Loucy (cell line): ENCODE measurements at regions not wholly inside any gene's neighbourhood (a gene's known extent, or its start where the extent isn't known, plus 50 kb on each side); places are given as distances from the start of the nearest gene placed in this dataset.

ENCODE experiments used
- EZH2phosphoT487 ChIP-seq: fragments of 200-600 bp; IDR thresholded peaks from 2 replicates; pipeline ENCODE4 v1.6.1; 2018; ENCODE audit warnings: antibody characterized with exemption, mild to moderate bottlenecking, moderate library complexity, borderline replicate concordance
- TF ChIP-seq, protein P1 (sequence below): fragments of 200-600 bp; sonication (generic); conservative IDR thresholded peaks from 2 replicates; pipeline ENCODE4 v1.5.1; 2014; ENCODE audit warnings: mild to moderate bottlenecking, antibody characterized with exemption, low read length

DNA sequence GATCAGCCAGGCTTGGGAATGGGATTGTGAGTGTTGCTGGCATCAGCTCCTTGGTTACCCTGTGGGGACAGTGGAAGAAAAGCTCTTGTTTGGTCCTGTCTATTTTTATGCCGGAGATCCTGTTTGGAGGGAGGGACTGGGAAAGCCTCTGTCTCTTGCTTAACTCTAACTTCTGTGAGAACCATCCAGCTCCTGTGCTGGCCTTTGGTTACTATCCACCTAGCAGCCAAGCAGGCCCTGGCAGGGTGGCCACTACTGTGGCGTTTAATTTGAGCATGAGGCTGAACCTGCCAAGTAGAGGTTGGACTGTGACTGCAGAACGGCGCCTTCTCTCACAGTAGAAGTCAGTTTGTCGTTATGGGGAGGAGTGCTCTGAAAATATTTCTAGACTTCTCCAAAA, 193.3 kb downstream of the UTRN start:
- TF ChIP-seq, protein P1, sequence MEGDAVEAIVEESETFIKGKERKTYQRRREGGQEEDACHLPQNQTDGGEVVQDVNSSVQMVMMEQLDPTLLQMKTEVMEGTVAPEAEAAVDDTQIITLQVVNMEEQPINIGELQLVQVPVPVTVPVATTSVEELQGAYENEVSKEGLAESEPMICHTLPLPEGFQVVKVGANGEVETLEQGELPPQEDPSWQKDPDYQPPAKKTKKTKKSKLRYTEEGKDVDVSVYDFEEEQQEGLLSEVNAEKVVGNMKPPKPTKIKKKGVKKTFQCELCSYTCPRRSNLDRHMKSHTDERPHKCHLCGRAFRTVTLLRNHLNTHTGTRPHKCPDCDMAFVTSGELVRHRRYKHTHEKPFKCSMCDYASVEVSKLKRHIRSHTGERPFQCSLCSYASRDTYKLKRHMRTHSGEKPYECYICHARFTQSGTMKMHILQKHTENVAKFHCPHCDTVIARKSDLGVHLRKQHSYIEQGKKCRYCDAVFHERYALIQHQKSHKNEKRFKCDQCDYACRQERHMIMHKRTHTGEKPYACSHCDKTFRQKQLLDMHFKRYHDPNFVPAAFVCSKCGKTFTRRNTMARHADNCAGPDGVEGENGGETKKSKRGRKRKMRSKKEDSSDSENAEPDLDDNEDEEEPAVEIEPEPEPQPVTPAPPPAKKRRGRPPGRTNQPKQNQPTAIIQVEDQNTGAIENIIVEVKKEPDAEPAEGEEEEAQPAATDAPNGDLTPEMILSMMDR, result no peak
- TF ChIP-seq EZH2phosphoT487, result no peak
